T-helper 2 cell treated with Interferon-gamma antibody and Interleukin-4, amounts not matched to agents 100 ng/mL and 5 ng/mL, for 36 hours (primary cell): ENCODE measurements at regions not wholly inside any gene's neighbourhood (a gene's known extent, or its start where the extent isn't known, plus 50 kb on each side); places are given as distances from the start of the nearest gene placed in this dataset.

Experiments
- intact Hi-C: fragments of 100-400 bp; cut with micrococcal nuclease; formaldehyde crosslinking; loops from one replicate; pipeline ENCODE4 v1.15.1; 2023

DNA sequence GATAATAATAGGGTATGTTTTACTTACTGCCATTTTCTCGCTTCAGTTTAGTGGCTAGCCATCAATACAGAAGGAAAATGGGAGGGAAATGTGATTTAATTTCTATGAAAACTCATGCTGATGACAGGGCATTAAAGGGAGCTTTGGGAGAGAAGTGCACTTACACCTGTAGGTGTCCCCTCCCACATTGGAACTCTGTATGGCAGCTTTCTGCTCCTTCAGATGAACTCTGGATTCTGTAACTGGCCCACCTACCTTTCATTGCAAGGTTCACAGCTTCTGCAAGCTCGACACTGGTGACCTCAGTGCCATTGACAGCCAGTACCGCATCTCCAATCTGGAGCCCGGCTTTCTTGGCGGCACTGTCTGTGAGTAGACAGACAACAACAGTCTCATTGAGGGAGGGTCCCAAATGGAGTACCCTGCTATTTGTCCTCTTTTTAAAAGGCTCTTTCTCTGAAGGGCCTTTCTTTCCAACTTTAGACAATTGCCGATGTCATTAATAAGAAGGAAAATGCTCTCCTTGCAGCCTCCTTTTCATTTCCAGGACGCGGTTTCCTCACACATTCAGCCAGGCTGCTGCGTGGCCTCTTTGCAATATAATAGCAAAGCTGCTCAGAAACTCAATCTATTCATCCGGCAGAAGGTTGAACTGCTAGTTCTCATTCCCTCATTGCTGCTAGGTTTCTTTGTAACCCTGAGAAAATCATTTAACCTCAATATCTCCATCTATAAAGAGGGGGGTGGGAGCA is 63.6 kb downstream of the NUDT12 start:
- intact Hi-C loops = no loop called here

DNA sequence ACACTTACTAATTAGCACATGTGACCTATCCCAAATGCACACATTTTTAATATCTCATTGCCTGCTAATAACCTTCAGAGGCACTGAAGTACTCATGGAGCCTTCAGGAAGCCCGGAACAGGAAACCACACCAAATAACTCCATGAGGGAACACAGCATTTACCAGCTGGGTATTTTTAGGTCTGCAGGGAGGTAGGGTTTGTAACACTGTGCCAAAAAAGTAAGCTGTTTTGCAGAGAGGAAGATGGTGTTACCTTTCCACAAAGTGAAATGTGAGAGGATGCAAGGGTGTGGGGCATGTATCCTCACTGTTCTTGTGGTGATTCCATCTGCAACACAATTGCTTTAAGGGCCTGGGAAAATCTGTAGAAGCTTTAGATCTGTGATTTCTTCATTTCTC is 64.4 kb downstream of the NUDT12 start:
- intact Hi-C loops = no loop called here

DNA sequence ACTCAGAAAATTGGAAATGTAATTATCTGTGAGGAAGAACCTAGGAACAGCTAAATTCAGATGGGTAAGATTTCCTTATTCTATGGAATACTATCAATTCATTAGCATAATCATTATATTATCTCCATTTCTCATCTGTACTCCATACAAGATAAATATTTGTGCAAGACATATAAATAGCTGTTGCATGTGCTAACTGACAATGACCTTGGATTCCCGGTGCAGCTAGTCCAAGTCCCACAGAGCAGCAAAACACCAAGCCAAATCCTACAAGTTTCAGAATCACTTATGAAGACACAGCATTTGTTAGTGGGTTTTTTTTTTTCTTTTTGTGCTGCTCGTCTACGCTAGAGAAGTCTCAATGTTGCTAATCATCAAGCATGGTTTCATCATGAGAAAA is 64.8 kb downstream of the NUDT12 start:
- intact Hi-C loops = no loop called here

DNA sequence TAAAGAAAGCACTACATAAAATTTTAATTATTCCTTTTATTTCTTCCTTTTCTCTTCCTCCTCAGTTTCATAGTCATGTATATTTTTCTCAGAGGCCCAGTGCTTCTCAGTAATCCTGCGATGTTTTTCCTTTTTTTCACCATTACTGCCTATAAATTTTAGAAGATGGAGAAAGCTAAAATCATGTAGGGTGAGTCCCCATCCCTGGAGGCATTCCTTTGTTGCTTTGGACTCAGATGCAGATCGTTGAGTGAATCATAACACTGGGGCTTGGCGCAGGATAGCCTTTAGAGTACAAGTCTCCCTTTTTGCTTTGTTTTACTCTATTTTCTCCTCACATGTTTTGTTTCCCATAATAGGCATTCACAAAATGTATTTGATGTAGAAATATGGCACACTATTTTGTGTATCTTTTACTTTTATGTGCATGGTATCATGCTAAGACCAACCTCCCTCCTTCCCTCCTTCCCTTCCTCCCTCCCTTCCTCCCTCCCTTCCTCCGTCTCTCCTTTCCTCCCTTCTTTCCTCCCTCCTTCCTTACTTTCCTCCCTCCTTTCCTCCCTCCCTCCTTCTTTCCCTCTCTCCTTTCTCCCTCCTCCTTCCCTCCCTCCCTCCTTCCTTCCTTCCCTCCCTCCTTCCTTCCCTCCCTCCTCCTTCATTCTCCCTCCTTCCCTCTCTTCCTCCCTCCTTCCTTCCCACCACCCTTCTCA is 72.4 kb downstream of the NUDT12 start:
- intact Hi-C loops = no loop called here

DNA sequence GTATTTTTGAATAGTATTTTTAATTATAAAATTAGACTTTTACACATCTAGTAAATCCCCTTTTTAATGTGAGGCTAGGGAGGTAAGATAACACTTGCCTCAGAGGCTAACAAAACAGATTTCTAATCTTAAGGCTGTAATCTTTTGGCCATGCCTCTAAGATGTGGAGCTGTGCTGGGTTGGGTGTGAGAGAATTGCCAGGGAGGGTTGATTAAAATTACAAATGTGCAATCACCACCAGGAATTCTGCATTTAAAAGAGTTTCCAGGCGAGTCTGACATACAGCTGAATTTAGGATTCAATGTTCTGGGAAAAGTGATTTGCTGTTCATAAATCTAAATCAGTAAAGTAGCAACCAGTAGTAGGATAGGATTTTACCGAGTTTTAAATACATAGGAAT is 73.3 kb downstream of the NUDT12 start:
- intact Hi-C loops = no loop called here

DNA sequence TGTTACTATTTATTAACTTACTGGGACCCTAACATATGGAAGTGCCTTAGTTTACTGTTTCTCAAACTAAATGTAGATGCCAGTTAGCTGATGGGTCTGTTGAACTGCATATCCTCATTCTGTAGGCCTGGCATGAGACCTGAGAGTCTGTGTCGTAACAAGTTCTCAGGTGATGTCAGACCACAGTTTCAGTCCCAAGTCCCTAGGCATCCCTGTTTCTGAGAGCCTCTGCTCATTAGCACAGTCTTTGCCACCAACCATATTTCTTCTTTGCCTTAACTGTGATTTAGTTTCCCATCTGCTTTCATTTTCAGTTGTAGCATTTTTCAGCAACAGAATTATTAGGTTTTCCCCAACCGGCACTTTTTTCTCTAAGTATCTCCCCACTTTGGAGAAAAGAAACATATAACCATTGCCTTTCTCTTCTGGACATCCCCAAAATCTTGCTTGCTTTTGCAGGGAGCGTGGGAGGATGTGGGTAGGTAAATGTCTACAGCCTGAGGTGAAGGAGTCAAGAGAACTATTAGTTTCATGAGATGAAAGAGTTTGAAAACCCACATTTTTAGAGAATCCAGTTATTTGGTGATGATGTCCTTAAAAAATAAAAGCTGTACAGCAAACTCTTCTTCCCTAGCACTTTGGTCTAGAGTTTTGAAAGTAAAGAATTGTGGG is 74.6 kb downstream of the NUDT12 start:
- intact Hi-C loops = no loop called here

DNA sequence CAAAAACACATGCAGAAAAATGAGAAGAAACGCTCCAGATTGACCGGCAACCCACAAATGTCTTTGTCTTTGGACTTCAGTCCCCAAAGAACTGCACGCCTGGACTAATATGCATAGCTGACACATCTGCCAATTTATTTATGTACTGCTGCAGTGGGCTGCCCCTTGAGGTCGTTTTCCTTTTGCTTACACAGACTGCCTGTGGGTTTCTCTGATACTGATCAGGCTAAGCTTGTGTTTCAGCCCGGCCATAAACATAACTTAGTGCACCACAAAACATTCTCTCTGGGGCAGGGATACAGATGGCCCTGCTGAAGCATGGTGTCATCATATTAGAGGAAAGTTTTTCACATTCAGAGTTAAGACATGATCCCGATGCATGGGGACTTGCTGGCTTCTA is 75.4 kb downstream of the NUDT12 start:
- intact Hi-C loops = no loop called here

DNA sequence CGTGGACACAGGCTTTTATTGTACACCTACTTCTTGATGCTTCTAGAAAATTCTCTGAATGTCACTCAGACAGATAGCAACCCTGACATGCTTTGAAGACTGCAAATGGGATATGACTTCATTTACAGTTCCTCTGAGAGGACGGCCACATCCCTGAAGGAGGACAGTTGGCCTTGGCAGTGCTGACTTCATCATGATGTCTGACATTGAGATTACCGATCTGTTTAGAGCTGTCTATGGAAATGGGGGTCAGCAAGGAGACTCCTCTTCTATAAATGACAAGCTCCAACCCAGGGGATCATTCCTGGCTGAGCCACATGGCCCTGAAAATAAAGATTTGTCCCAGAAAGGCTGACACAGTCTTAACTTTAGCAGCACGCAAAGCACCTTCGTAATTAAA is 75.8 kb downstream of the NUDT12 start:
- intact Hi-C loops = no loop called here

DNA sequence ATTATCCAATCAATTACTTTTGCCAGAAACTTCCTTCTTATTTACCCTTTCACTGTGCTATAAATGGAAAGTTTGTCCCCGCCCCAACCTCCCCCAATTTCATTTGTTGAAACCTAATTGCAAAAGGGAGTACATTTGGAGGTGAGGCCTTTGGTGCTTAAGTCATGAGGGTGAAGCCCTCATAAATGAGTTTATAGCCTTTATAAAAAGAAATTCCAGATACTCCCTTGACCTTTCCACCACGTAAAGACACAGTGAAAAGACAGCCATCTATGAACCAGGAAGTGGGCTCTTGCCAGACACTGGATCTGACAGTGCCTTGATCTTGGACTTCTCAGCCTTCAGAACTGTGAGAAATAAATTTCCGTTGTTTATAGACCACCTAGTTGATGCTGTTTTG is 82.3 kb downstream of the NUDT12 start:
- intact Hi-C loops = no loop called here

DNA sequence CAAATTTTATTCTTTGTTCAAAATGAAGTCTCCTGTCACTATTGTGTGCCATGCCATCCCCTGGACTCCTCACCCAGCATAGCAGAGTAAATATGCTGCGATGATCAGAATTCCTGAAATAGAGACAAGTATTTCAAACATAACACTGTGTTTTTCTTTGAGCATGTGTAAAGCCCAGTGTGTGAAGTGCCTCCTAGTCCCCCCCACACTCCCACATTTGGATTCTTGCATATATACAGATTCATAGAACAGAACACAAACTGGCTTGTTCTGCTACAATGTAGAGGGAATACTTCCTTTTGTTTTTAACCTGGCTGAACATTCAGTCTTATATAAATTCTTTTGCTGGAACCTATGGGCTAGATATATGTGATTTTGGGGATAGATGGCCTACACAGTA is 84.9 kb downstream of the NUDT12 start:
- intact Hi-C loops = no loop called here

DNA sequence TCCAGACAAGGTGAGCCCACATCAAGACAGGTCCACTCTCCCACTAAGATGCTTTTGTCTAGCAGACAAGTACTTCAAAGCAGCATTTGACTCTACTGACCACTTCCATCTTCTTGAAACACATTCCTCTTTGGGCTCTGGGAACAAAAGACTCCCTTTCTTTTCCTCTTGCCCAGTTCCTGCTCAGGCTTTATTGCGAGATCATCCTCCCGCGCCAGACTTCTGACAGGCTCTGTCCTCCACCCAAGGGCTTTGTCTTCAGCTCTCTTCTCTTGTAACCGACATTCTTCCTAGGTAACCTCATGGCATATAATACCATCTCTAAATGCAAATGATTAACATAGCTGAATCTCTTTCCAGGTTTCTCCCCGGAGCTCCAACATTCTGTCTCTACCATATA is 85.8 kb downstream of the NUDT12 start:
- intact Hi-C loops = no loop called here

DNA sequence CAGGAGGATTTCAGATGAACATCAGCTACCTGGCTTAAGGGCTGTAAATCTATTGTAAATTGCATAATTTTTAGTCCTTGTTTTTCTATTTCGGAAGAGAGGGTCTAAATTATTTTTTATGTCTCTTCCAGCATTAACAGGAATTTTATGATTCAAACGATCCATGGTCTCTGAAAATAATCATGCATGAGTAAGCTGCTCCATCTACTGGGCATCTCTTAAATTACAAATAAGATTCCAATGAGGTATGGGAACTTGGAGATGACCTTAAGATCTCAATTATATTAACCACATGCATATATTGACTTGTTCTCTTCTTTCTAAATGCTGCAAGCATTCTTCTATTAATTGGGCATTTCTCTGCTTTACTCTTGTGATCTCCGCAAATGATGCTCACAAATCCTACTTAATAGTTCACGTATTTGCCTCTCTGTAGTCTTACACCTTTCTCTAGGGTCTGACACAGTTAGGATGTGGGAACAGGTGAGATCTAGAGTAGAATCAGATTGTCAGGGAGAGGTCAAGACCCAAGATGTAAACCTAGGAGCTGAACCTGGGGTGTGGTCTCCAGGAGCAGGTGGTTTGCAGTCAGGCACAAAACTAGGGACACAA is 86.9 kb downstream of the NUDT12 start:
- intact Hi-C loops = loop anchor here (1.0 kb wide), 1 partner anchor 243 kb away; no protein-coding TSS in a partner anchor

DNA sequence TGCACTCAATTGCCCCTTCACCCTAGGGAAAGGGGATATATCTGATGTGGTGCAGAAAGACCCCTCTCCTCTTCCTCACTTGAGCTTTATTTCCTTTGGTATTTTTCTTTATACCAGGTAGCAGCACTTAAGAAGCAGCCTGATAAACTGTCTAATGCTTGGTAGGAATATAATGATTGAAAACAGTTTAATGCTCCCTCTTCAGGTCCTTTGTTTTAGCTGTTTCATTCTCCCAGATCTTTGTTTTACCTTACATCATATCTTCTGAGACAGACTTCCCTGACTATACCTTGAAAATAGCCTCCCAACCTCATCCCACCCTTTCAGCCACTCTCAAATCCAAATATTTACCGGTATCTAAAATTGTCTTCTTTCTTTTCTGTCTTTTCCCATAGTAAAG is 87.9 kb downstream of the NUDT12 start:
- intact Hi-C loops = loop anchor here (1.0 kb wide), 1 partner anchor 242 kb away; no protein-coding TSS in a partner anchor

DNA sequence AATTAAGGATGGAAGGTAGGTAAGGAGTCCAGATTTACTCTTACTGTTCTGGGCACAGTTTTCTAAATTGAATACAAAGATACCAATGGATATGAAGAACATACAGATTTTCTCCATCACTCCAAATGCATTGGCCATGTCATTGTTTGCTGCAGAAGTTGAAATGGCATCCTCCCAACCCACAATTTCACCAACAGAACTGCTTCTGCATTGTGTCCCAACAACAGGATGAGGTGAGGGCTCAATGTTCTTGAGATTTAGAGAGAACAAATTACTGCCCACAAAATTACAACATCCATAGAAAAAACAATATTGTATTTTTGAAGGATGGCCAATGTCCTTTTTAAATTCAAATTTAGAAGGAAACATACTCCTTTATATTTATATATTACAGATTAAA is 88.9 kb downstream of the NUDT12 start:
- intact Hi-C loops = no loop called here

DNA sequence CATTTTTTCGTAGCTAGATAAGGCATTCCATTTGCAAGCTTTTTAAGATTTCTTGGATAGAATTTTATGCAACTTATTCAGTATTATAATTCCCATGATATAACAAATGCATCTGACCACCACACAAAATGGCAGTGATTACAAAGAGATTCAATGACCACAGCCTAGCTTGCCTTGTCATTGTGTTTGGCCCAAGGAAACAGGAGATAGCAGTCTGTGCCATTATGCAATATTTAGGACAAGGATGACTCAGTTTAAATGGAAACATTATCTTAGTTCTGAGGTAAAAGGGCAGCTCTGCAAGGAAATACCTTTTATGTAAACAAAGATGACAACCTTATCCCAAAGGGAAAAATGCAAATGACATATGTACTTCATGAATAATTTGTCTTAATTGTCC is 89.8 kb downstream of the NUDT12 start:
- intact Hi-C loops = no loop called here

DNA sequence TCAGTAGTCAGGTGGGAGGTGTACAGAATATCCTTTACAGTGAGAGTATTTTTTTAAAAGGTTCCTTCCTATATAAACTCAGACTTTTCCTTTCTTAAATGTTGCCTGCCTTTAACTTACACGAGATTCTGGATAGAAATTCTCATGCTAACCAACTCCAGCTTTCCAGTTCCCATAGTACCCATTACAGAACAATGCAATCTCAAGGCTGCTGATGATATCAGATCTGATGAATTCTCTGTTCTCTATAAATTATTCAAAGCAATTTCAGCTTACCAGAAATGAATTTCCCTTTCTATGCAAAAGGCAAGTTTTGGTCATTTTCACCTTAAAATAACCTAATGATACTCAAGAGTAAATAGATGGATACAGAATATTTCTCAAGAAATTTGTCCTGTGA is 90.3 kb downstream of the NUDT12 start:
- intact Hi-C loops = no loop called here

DNA sequence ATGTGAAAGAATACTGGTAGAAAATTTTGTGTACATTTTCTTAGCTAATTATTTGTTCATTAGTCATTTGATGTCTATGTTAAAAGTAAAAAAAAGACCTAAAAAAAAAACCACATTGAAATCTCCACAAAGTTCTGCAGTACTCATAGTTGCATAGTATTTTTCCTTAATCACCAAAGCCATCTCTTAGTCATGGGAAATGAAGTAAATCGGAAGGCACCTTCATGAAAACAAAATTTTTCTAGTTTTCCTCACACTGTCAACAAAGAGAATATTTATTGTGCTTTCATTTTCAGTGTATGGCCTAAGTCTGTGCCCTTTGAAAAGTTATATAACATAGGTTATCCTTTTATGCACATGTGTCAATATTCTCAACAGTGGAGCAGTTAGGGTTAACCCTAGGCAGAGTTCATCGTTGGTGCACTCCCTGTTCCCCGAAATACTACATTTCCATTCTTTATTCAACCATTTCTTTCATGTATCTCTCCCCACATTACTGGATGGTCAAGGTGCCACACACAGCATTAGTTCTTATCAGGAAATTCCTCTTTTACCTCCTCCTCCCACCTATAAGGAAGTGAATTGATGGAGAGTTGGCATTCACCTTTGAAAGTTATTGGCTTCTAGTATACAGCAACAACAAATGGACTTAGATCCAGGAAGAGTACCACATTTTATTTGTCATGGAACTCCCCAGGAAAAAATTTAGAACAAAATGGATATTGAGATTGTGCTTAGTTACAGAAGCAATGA is 93.1 kb downstream of the NUDT12 start:
- intact Hi-C loops = no loop called here

DNA sequence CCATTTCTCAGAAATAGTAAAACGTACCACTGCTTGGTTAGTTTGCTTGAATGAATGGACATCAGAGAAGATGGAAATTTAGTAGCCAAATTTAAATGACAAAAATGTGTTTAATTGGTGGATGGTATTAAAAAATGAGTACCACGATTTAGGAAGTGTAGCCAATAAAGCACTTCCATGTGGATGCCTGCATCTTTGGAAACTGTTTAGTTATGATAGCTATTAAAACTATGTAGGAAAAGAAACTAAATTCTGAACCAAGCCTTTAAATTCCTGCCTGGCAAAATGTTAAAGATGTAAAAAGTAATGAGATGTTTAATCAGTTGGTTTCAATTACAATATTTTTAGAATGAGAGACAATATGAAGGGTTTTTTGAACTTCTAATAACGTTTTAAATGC is 94.8 kb downstream of the NUDT12 start:
- intact Hi-C loops = no loop called here

DNA sequence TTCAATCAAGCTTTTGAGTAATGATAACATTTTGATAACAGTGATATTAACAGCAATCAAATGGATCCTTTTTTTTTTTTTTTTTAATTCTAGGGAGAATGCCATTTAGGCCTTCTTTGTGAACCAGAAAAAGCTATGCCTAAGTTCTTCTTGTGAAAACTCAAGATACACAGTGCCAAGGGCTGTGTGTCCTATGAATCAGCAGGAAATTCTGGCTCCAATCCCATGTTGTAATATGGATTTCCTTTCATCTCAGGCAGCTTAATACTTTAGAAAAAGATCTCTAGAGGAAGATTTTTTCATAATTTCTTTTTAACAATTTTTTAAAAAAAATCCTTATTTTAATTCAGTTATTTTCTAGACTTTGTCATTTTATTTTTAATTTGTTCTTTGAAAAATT is 96.1 kb downstream of the NUDT12 start:
- intact Hi-C loops = no loop called here

DNA sequence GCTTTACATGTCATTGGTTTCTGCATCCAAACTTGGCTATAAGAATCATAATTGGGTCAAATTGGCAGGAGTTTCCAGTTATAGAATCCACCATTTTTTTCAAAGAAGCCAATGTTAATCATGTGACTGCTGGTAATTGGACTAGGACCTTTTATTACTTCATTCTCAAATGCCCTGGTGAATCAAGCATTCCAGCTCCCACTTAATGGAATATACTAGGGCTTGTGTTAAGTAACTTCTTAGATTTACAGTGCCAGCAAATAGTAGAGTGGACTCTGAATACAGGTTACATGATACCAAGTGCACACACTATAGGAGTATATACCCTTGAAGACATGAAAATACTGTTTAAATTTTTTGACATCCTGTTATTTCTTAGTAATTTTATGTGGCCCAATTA is 96.7 kb downstream of the NUDT12 start:
- intact Hi-C loops = no loop called here

DNA sequence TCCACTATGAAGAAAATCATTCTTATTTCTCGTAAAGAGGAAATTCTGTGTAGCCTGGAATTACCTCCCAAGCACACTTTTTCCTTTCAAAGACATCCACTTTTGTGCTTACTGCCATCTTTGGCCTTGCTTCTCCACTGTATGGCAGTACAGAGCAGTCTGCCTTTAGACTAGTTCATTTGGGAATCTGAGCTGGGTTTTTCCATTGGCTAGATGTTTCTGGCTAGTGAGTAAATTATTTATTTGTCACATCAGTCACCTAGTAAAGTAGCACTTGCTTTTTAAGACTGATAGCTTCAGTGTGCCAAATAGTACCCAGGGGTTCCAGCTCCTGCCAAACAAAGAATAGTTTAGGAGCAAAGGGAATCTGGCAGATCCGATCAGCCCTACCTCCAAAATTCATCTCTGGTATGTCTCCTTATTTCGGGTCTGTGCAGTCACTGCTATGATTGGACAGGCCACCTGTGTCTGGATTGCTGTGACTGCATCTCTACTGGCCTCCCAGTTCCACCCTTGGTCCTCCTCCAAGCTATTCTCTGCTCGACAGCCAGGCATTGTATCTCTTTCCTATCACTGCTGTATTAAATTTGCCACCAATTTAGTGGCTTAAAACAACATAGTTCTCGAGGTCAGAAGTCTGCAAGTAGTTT is 97.6 kb downstream of the NUDT12 start:
- intact Hi-C loops = no loop called here
